Type B pancreatic cell (in vitro differentiated cells): ENCODE measurements at regions not wholly inside any gene's neighbourhood (a gene's known extent, or its start where the extent isn't known, plus 50 kb on each side); places are given as distances from the start of the nearest gene placed in this dataset.

Source experiments
- DNase-seq: peaks from one replicate; pipeline ENCODE4 v3.0.0; 2021; ENCODE audit warnings: mixed read lengths; ENCODE audit not compliant: unreplicated experiment; ENCODE audit errors: extremely low spot score
- H3K27ac Mint-ChIP-seq: 2 replicates; pipeline ENCODE4 v1.8.0; 2021; ENCODE audit warnings: mild to moderate bottlenecking, mixed read lengths
- H3K27me3 Mint-ChIP-seq: 2 replicates; pipeline ENCODE4 v1.8.0; 2021; ENCODE audit warnings: mixed read lengths
- H3K36me3 Mint-ChIP-seq: 2 replicates; pipeline ENCODE4 v1.8.0; 2021; ENCODE audit warnings: mixed read lengths
- H3K4me1 Mint-ChIP-seq: one replicate; pipeline ENCODE4 v1.8.0; 2021; ENCODE audit warnings: mixed read lengths; ENCODE audit not compliant: unreplicated experiment
- H3K4me3 Mint-ChIP-seq: 2 replicates; pipeline ENCODE4 v1.8.0; 2021; ENCODE audit warnings: mild to moderate bottlenecking, mixed read lengths
- H3K9me3 Mint-ChIP-seq: 2 replicates; pipeline ENCODE4 v1.8.0; 2021; ENCODE audit warnings: mixed read lengths
- CTCF ChIP-seq: fragments of 200-600 bp; sonication (generic); conservative IDR thresholded peaks from 2 replicates; pipeline ENCODE4 v1.5.0; 2021; ENCODE audit warnings: antibody characterized with exemption, mild to moderate bottlenecking

- H3K4me3 Mint-ChIP-seq: no peak overlapping the region
- H3K9me3 Mint-ChIP-seq: no peaks in the 10 kb centered on the region
- H3K4me1 Mint-ChIP-seq: no peaks in the 10 kb centered on the region
- DNase-seq: no peak
- H3K27ac Mint-ChIP-seq: no peak overlapping the region
- TF ChIP-seq CTCF: no peak
- H3K27me3 Mint-ChIP-seq: no peaks in the 10 kb centered on the region
- no peaks in the 10 kb centered on the region for H3K36me3 Mint-ChIP-seq
Measured at GRCh38 chr6:12440981-12441380, 150.8 kb downstream of the EDN1 start.

- H3K27me3 Mint-ChIP-seq: no peaks in the 10 kb centered on the region
- no peaks in the 10 kb centered on the region for H3K4me1 Mint-ChIP-seq
- TF ChIP-seq CTCF: no peak
- no peak for DNase-seq
- no peak overlapping the region for H3K4me3 Mint-ChIP-seq
- H3K36me3 Mint-ChIP-seq: no peaks in the 10 kb centered on the region
- no peak overlapping the region for H3K27ac Mint-ChIP-seq
- H3K9me3 Mint-ChIP-seq: no peaks in the 10 kb centered on the region
Measured at GRCh38 chr6:12442455-12442854, 152.3 kb downstream of the EDN1 start.

GRCh38 chr6:12446394-12446793 lies 156.2 kb downstream of the EDN1 start:
- Mint-ChIP-seq H3K4me3 (no peak overlapping the region), H3K36me3 (no peaks in the 10 kb centered on the region), H3K4me1 (no peaks in the 10 kb centered on the region), H3K9me3 (peaks cover 4% of the 10 kb centered on the region), H3K27ac (peak overlapping the region; percentile 26), H3K27me3 (no peaks in the 10 kb centered on the region)
- no peak for DNase-seq
- no peak for TF ChIP-seq CTCF

GRCh38 chr6:12449447-12449846 lies 159.3 kb downstream of the EDN1 start:
- Mint-ChIP-seq H3K4me3 (no peak overlapping the region), H3K36me3 (no peaks in the 10 kb centered on the region), H3K27me3 (peaks cover 1% of the 10 kb centered on the region), H3K9me3 (peaks cover 11% of the 10 kb centered on the region), H3K4me1 (no peaks in the 10 kb centered on the region), H3K27ac (no peak overlapping the region)
- no peak for DNase-seq
- TF ChIP-seq CTCF: no peak

- Mint-ChIP-seq H3K9me3 (peaks cover 15% of the 10 kb centered on the region), H3K27ac (no peak overlapping the region), H3K4me1 (no peaks in the 10 kb centered on the region), H3K4me3 (no peak overlapping the region), H3K27me3 (peaks cover 5% of the 10 kb centered on the region), H3K36me3 (no peaks in the 10 kb centered on the region)
- no peak for TF ChIP-seq CTCF
- DNase-seq: no peak
Measured at GRCh38 chr6:12450467-12450866, 160.3 kb downstream of the EDN1 start.

GRCh38 chr6:12456343-12456742 lies 166.2 kb downstream of the EDN1 start:
- no peak overlapping the region for H3K27ac Mint-ChIP-seq

More at GRCh38 chr6:12456343-12456742, 166.2 kb downstream of the EDN1 start:
- peaks cover 12% of the 10 kb centered on the region for H3K9me3 Mint-ChIP-seq
- no peak for DNase-seq
- H3K36me3 Mint-ChIP-seq: no peaks in the 10 kb centered on the region
- no peak for TF ChIP-seq CTCF
- H3K27me3 Mint-ChIP-seq: peaks cover 25% of the 10 kb centered on the region
- peaks cover 13% of the 10 kb centered on the region for H3K4me1 Mint-ChIP-seq
- no peak overlapping the region for H3K4me3 Mint-ChIP-seq
